HPDE6-E6E7 (cell line): ENCODE measurements at regions not wholly inside any gene's neighbourhood (a gene's known extent, or its start where the extent isn't known, plus 50 kb on each side); places are given as distances from the start of the nearest gene placed in this dataset.

Experiments used
- DNase-seq: peaks from one replicate; pipeline ENCODE4 v3.0.0; 2011; ENCODE audit warnings: missing footprints; ENCODE audit errors: extremely low spot score

DNA sequence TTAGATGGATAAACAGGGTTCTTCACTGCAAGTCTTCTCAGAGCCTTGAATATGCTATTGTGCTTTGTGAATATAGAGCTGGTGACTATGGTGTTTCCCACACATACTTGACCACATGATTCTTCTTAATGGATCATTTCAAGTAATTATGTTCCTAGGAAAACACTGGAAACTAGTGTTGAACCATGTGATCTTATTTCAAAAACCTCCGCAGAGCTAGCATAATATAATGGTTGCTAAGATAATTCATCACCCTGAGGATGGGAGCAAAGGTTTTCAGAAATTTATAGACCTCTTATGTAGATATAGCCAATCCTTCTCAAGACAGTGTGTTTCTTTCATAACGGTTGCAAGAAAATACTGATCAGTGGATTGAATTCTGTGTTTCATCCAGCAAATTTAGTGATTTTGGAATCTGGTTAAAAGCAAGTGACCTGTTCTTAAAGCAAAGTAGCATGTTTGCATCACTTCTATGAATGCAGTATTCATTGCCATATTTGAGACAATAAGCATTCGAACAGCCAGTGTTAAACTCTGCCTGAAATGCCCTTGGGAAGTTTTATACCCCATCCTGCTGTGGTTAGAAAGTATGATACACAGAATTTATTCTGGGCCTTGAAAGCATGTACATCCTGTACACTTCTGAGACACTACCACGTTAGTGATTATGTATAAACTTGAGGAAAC lies 341.0 kb upstream of the E2F7 start:
- no peak for DNase-seq

DNA sequence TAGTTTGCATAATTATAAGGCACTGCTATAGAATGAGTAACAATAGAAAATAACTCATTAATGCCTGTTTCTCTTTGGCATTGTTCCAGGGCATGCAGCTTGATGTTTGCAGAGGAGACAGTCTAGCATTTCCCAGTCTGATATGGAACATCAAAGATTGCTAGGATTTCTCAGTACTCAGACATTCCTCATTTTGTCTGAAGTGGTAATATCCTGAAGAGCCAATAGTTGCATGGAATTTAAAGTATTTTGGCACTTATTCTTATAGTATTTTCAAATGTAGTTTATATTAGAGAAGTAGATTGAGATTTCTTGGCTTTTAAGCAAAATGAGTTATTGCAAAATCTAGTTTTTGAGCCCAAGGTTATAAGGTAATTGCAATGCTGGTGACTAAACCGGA lies 337.3 kb upstream of the E2F7 start:
- DNase-seq, result no peak

DNA sequence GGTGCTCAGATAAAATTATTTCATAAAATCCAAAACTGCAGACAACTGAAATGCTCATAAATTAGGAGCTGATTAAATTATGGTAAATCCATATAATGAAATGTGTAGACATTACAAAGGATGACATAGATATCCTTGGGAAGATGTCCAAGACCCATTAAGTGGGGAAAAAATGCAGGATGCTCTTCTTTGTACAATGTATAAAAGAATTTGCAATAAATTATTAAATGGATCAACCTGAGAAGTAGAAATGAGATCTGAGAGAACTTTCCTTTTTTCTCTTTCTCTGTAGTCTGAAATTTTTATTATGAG lies 336.4 kb upstream of the E2F7 start:
- DNase-seq, result no peak

DNA sequence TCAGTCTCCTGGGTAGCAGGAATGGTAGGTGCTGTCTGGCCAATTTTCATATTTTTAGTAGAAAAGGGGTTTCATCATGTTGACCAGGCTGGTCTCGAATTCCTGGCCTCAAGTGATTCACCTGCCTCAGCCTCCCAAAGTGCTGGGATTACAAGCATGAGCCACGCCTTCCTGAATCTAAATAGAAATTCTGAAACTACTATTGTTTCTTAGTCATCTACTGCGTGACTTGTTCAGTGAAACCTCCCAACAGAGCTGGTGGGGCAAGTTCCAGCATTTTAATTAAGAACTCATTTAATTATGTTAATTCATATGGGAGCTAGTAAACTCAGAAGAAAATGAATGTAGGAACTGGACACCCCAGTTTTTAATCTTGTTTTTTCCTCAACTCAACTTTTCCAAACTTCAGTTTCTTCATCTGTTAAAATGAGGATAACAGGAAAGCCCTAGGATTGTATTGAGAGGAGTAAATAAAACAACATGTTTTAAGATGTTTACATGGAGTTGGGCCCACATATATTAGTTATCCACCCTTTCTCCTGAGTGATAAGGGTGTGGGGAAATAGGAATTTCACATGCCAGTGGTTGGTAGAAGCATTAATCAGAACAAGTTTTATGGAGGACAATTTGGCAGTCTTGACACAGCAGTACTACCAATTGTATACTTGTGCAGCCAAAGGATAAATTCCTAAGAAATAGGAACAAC lies 335.8 kb upstream of the E2F7 start:
- no peak for DNase-seq

DNA sequence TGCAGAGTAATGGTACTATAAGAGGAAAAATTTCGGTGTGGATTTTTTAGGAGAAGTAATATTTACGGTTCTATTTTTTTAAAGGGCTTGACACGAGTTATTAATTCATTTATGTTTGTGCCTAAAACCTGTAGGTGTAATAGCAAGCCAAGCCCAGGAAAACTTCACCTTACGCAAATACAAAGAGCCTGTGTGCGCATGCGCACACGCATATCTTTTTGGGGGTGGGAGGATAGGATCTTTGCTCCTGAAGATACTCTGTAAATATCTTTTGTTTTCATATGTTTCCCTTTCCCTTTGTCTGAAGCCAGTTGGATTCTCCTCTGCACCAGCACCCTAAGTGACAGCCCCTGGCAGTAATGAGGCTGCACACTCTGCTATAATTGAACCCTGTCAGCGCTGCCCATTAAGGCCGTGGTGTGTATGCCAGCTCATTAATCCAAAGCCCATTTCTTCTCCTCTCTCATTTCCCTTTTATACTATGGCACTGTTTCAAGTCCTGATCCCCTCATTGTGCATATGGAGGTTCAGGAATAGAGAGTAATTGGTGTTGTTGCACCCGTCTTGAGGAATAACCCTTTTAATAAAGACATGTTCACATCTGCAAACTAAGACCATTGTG lies 327.2 kb upstream of the E2F7 start:
- DNase-seq, result no peak

DNA sequence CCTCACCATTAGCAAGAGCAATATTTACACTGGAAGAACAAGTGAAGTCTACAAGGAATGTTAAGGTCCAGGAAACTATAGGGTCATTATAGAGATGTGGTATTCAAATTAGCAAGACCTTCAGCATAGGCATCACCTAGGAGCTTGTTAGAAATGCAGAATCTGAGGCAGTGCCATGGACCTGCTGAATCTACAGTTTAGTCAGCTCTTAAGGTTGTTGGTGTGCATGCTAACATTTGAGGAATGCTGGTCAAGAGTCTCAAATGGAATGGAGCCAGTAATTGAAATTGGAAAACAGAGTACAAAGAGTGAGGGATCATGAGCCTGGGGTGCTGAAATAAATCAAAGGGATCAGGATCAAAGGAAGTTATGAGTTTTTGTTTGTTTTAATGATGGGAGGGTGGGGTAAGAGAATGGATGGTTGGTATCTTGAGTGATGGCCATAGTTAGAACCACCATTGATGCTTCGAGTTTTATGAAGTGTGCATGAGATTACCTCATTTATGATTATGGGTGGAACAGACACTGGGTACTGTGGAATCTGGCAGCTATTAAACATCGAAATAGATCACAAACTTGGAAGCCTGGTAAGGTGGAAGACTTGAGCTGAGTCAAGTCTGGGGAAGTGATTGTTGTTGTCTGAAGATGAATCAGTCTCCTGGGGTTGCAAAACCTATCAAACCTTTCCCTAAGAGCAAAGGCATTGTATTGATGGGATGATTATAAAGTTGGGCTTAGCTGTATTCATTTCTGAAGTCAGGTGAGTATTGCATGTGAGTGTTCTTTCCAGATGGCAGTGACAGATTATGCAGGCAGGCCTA lies 323.3 kb upstream of the E2F7 start:
- DNase-seq, result no peak

DNA sequence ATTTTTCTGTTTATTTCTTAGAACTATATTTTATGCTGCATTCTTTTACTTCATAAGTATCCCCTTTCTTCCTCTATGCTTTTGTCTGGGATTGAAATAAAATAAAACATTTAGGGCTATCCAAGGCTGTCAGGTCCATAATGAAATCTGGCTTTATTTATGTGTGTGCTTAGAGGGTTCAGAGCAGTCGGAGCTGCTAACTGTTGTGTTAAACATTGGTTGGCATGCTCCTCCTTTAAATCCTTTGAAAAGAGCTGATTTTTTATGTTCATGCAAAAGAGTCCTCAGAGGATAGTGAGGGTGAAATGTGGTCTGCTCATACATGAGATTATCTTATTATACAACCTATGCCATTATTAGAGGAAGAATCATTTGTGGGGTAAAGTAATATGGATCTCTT lies 322.3 kb upstream of the E2F7 start:
- no peak for DNase-seq

DNA sequence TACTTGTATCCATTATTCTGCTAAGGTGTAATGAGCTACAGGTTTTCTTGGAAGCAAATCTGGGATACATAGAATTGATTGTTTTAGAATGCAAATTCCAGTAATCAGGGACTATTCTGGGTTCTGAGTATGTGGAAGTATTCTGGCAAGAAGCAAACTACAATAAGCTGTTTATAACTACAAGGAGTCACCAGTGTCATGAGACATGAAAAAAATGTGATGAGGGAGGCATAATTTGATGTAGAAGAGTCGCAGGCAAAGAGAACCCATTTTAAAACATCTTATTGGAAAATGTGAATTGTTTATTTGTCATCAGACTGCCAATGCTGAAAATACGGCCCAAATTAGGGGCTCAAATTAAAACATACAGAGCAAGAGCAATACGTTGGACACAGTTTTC lies 321.8 kb upstream of the E2F7 start:
- no peak for DNase-seq

DNA sequence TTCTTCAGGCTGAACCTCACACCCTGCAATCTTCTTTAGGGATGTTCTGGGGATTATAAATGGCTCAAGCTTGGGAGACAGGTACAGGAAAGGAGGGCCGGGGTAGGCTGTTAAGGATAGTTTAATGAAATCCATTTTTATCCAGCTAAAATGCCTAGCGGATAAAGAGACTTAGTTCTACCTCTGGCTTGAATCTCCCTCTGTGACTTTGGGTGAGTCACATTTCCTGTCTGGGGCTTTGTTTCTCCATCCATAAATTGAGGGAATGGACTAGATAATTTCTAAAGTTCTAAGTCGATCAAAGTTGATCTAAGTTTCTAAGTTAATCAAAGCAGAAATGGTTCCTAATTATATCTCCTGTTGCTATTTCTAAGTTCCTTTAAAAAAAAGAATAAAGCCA lies 319.6 kb upstream of the E2F7 start:
- no peak for DNase-seq

DNA sequence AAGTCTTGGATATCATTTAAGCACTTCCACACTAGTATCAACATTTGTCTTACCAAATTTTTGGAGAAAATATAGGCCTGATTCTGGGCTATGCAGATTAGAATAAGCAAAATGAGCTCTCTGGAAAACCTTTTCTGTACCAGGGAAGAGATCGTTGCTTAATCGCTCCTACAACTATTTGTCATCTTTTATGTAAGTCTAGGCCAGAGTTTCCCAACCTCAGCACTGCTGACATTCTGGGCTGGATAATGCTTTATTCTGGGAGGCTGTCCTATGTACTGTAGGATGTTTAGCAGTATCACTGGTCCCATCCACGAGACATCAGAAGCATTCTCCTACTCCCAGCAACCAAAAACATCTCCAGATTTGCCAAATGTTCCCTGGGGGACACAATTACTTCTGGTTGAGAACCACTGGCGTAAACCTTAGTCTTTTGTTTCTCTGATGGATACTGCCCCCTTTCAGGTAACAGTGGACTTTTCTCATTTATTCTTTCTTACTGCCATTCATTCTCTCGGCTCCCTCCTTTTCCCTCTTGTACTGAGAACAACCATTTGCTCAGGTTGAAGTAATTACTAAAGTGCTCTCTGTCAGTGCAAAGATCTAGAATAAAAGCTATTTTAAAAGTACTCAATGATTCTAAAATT lies 316.9 kb upstream of the E2F7 start:
- DNase-seq, result no peak

DNA sequence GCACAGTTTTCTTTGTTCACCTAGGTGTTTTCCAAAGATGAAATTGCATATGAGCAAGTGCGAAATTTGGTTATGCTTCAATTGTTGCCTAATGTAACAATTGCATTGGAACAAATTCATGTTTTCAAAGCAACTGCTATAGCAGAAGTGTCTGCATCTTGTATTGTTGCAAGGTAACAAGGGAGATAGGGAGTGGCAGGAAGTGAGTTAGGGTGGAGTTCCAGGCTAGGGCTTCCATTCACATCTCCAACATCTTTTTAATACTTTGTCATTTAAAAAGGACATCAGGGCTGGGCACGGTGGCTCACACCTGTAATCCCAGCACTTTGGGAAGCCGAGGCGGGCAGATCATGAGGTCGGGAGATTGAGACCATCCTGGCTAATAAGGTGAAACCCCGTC lies 312.3 kb upstream of the E2F7 start:
- no peak for DNase-seq

DNA sequence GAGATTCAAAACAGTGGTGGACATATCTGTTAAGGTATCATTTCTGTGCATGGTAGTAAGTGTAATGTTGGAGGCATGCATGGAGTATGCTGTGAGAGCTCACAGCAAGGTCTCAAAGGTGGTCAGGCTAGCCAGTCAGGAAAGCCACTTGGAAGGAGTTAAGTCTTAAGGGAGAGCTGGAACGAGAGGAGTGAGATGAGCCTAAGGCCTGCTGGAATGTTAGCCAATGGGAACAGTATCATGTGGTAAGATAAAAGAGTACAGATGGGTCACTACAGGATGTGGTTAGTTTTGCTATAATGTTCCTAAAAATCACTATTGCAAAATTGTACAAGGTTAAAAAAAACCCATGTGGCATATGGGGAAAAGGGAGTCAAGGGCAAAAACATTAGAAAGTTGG lies 311.7 kb upstream of the E2F7 start:
- DNase-seq, result no peak

DNA sequence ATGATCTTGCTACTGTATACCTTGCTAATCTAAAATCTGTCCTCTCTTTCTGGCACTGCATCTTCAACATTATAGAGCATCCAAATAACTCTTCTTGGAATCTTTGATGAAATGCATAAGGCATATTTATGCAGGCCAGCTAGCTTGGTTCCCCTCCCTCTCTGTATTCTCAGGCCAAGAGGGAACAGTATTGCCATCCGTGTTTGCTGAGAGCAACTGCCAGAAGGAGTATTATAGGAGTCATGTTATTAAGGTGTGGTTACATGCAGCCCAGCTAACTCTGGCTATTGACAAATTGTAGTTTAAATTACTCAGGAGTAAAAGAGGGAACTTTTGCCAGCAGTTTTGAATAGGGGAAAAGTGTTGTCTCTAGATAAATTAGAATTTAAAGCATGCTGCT lies 309.3 kb upstream of the E2F7 start:
- no peak for DNase-seq

DNA sequence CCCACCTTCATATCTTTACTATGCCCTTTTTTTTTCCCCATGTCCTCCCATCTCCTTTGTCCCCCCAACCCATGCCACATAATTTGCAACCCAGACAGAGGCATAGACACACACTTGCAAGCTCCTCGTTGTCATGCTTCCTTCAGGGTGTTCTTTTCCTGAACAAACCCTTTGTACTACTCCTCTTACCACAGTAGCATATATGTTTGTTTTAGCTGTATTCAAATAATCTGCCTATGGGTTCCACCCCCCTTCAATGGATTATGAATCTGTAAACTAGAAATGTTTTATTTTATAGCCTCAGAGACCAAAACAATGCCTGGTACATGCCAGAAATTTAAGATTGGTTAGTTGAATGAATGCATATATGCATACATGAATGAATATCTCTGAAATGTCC lies 307.1 kb upstream of the E2F7 start:
- no peak for DNase-seq

DNA sequence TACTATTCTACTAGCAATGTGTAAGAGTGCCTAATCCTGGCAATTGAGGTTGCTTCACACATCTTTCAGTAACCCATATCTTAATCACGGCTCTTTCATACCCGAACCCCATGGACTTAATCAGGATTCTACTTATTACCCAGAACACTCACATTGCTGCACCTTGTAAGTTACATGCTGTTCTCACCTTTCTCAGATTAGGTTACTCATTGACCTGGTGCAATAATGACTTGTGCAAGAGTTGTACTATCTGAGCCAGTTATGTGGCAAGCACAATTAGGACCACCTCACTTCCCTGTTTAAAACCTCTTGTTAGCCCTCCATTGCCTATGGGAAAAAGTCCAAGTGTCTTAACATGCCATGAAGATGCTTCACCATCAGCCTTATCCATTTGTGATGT lies 306.7 kb upstream of the E2F7 start:
- no peak for DNase-seq

DNA sequence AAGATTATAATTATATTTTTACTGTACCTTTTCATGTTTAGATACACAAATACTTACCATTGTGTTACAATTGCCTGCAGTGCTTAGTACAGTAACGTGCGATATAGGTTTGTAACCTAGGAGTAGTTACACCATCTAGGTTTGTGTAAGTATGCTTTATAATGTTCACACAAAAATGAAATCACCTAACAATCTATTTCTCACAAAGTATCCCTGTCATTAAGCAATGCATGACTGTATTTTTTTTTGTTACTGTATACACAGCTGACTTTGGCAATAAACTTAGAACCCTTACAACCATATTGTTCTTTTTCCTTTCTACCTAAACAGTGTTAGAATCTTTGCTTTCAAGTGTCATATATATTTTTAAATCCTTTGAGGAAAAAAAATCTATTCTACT lies 303.0 kb upstream of the E2F7 start:
- DNase-seq, result no peak

DNA sequence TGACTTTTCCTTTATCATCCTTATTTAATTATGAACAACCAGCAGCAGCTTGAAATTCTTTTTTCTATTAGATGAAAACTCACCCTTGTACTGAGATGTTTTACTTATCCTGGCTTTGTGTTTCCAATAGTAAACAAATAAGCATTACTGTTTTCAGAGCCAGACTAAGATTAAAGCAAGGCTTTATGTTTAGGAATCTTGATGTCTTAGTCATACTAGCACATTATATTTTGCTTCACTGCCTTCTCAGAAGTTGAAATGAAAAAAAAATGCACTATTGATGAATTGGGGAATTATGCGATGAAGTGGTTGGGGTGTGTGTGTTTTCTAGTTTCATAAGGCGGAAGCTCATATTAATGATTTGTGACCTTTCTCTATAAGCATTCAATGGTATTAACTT lies 301.2 kb upstream of the E2F7 start:
- DNase-seq, result no peak

DNA sequence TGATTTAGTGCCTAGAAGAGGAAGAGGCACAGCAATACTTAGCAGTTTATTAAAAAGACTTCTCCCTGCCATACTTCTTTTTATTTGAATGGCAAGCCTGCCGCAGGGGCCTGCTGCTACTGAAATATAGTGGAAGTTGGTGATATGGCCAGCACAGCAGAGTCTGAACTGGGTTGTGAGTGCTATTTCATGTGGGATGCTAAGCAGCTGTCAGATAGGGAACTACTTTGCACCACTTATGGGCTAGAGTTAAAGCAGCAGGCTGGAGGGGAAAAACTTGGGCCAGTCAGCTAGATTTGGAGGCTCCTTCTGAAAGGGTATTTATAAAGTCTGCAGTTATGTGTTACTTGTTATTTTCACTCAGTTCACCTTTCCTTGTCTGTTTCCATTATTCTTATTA lies 299.0 kb upstream of the E2F7 start:
- DNase-seq, result no peak

DNA sequence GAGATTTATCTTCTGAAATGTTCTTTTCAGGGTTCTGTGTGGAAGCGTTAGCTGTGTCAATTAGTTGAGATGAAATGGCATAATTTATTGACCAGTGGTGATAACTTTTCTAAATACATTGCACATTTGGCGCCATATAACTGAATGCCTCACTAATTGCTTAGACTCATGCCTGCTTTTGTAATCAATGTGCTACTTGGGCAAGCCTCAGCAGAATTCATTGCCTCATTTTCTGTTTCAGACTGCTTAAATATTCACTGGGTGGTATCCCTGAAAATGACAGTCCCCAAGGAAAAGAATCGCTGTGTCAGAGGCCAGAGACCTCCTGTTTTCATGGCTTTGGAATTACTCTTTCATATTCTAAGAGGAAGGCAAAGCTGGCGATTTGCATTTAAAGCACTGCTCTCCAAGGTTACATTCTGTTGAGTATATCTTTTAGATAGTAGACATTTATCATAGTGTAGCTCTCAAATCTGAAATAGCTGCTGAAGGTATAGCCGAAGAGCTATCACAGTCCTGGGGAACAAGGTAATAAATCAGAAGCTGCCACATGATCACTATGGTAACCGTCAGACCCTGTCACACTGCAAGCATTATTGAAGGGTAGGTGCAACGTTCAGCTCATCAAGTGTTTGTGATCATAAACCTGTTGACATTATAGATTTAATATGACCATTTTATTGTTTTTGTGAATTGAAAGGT lies 297.3 kb upstream of the E2F7 start:
- no peak for DNase-seq

DNA sequence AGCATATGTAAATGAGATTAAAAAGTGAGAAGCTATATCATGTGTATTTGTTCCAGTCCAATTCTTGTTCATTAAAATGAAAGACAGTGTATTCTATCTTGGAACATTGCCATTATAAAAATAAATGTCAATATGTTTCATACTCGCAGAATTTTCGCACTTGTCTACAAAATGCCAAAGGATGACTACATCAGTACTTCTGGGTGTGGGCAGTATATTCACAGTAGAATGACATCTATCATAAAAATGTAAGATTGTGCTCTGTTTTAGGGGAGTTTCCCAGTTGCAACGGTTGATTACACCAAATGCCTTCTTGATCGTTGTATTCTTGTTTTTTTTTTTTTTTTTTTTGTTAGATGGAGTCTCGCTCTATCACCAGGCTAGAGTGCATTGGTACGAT lies 292.3 kb upstream of the E2F7 start:
- DNase-seq, result no peak

DNA sequence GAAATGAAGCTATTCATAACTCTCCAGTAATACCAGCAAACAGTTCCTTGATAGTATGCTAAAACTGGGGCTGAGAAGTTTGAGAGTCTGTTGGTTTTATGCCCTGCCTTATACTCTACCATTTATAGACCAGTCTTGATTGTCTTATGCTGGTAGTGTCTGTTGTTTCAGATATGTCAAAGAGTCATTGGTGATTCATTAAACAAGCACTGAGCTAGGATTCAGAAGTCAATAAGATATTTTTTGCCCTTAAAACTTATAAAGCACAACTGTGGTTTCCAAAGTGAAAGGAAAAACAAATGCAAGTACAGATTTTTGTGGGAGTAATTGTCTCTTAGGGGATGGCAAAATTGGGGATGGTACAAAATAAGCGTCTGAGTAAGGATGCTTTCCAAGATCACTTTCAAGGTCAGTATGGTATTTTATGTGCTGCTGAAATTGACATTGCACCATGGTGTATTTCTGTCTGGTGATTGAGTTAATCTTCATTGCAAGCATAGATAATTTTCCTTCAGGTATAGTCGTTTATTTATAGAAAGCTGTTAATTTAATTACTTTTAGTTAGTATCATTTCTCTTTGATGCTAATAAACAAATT lies 289.5 kb upstream of the E2F7 start:
- no peak for DNase-seq
